ENCODE measurements at regions not wholly inside any gene's neighbourhood (a gene's known extent, or its start where the extent isn't known, plus 50 kb on each side); places are given as distances from the start of the nearest gene placed in this dataset.
A peak's percentile ranks its signal among the peaks of the same experiment; 100 is the strongest.
"Not testable (repeated sequence)": the region's sequence is repeated elsewhere in the genome, so short reads cannot be mapped to it uniquely, and the experiment has no call there.

DNA sequence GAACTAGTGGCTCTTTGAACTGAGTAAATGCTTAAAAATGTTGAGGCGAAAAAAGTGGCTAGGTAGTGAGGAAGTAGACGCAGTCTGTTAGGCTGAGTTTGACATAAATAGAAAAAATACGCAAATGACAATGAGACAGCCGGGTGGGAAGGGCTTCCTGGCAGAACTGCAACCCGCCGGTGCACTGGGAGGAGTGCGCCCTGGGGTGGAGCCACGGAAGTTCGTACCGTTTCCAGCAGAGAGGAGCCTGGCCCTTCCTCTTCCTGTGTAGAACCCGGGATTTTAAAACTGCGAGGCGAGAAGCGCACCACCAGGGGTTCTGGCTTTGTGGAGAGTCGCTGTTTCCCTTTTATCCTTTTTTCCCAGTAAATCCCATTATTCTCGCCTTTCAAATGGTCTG, 602.6 kb downstream of the PYDC2 start:
- intact Hi-C loops (cut with DNase I), result no loop called here
- Histone ChIP-seq H3K27me3 (no peaks in the 10 kb centered on the region), H3K9me3 (no peaks in the 10 kb centered on the region), H3K4me1 (no peaks in the 10 kb centered on the region), H3K27ac (peak overlapping the region in 6 of 10 donors; percentile 39 to 74 (median 59)), H3K4me3 (peak overlapping the region in 4 of 10 donors; percentile 4 to 31 (median 11)), H3K36me3 (no peaks in the 10 kb centered on the region)
- ATAC-seq (peak; percentile 71 to 99 (median 88)), DNase-seq (peak; percentile 44 to 58)
- 28 to 60% methylated on average over 16 of the region's 16 CpGs for WGBS, 2 donors
- TF ChIP-seq, protein P1, sequence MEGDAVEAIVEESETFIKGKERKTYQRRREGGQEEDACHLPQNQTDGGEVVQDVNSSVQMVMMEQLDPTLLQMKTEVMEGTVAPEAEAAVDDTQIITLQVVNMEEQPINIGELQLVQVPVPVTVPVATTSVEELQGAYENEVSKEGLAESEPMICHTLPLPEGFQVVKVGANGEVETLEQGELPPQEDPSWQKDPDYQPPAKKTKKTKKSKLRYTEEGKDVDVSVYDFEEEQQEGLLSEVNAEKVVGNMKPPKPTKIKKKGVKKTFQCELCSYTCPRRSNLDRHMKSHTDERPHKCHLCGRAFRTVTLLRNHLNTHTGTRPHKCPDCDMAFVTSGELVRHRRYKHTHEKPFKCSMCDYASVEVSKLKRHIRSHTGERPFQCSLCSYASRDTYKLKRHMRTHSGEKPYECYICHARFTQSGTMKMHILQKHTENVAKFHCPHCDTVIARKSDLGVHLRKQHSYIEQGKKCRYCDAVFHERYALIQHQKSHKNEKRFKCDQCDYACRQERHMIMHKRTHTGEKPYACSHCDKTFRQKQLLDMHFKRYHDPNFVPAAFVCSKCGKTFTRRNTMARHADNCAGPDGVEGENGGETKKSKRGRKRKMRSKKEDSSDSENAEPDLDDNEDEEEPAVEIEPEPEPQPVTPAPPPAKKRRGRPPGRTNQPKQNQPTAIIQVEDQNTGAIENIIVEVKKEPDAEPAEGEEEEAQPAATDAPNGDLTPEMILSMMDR (IDR thresholded peaks at IDR 0.05), result peak in 3 of 9 donors; percentile 9 to 18 (median 15)

DNA sequence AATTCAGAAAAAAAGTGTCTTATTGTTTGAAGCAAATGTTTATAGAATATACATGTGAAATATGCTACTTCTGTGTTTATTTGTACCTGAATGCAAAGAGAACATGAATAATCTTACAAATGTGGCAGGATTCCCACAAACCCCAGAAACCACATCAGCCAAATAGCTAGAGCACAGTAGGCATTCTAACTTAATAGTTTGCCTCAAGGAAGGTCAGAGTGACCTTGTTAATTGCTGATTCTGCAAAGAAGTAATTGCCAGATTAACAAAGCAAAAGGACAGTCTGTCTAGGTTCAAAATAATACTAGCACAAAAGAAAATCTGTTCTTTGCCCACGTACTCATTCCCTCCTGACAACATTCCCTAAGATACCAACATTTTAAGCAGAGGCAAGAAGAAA, 604.0 kb downstream of the PYDC2 start:
- WGBS, 2 donors, result 80 to 81% methylated on average over 1 of the region's 1 CpG
- TF ChIP-seq, protein P1 (IDR thresholded peaks at IDR 0.05), result no peak
- Histone ChIP-seq H3K36me3 (no peaks in the 10 kb centered on the region), H3K27me3 (no peaks in the 10 kb centered on the region), H3K9me3 (no peaks in the 10 kb centered on the region), H3K27ac (no peak overlapping the region), H3K4me3 (no peak overlapping the region), H3K4me1 (no peaks in the 10 kb centered on the region)
- intact Hi-C loops (cut with DNase I), result no loop called here
- no peak for ATAC-seq
- DNase-seq, result no peak

DNA sequence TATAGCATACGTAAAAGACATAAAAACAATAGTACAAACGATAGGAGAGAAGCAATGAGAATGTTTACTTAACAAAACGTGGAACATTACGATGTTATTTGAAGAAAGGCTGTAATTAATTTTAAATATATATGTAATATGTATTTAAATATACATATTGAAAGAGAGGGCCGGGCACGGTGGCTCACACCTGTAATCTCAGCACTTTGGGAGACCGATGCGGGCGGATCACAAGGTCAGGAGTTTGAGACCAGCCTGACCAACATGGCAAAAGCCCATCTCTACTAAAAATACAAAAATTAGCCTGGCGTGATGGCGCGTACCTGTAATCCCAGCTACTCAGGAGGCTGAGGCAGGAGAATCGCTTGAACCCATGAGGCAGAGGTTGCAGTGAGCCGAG, 605.3 kb downstream of the PYDC2 start:
- H3K9me3 ChIP-seq; intact Hi-C loops (cut with DNase I): not testable (repeated sequence)

DNA sequence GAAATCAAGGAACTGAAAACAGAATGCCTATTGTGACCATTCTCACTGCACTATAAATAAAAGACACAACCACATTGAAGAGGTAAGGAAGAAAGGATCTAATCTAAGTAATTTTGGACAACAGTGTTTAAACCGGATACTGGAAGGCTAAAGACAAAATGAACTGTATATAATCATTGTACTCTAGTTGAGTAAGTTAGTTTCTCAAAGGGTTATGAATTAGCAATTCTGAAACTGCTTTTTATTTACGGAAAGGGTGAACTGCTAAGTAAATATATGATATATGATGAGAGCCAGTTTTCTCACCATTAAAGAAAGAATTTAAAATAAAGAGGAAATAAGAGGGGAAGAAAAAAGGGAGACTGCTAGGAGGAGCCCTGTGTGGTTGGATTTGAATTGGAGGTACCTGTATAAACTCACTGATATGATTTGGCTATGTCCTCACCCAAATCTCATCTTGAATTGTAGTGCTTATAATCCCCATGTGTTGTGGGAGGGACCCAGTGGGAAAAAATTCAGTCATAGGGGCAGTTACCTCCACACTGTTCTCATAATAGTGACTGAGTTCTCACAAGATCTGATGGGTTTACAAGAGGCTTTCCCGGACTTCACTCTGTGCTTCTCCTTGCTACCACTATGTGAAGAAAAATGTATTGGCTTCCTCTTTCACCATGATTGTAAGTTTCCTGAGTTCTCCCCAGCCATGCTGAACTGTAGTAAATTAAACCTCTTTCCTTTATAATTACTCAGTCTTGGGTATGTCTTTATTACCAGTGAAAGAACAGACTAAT, 607.7 kb downstream of the PYDC2 start:
- Histone ChIP-seq H3K9me3 (no peaks in the 10 kb centered on the region), H3K36me3 (no peaks in the 10 kb centered on the region), H3K27ac (no peak overlapping the region), H3K4me1 (no peaks in the 10 kb centered on the region), H3K4me3 (no peak overlapping the region), H3K27me3 (no peaks in the 10 kb centered on the region)
- no peak for DNase-seq
- intact Hi-C loops (cut with DNase I), result no loop called here
- ATAC-seq, result no peak
- TF ChIP-seq, protein P1 (IDR thresholded peaks at IDR 0.05), result no peak
- WGBS, 2 donors, result 78 to 84% methylated on average over 3 of the region's 3 CpGs

More for the DNA sequence above, 605.3 kb downstream of the PYDC2 start:
- H3K27ac ChIP-seq, H3K4me3 ChIP-seq, ATAC-seq, H3K36me3 ChIP-seq, DNase-seq, H3K4me1 ChIP-seq, H3K27me3 ChIP-seq: not testable (repeated sequence)
- WGBS, 2 donors, result 94 to 95% methylated on average over 14 of the region's 14 CpGs
